GM19455 (cell line): ENCODE measurements at regions not wholly inside any gene's neighbourhood (a gene's known extent, or its start where the extent isn't known, plus 50 kb on each side); places are given as distances from the start of the nearest gene placed in this dataset.

Experiments
- ATAC-seq: cut with Tn5 transposase; IDR thresholded peaks from one replicate; pipeline ENCODE4 v1.9.1; 2021; ENCODE audit not compliant: unreplicated experiment

DNA sequence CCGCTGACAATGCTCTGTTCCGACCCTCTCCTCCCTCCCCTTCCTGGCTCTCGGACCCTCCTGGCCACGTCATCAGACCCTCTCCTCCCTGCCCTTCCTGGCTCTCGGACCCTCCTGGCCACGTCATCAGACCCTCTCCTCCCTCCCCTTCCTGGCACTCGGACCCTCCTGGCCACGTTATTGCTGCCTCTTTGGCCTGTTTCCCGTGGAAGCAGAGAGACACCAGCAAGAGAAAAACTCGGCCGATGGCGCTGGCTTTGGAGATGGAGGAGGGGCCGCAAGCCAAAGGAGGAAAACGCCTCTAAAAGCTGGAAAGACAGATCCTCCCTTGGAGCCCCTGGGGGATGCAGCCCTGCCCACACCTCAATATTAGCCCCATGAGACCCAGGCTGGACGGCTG is 463.3 kb downstream of the BRD1 start:
- no peak for ATAC-seq

DNA sequence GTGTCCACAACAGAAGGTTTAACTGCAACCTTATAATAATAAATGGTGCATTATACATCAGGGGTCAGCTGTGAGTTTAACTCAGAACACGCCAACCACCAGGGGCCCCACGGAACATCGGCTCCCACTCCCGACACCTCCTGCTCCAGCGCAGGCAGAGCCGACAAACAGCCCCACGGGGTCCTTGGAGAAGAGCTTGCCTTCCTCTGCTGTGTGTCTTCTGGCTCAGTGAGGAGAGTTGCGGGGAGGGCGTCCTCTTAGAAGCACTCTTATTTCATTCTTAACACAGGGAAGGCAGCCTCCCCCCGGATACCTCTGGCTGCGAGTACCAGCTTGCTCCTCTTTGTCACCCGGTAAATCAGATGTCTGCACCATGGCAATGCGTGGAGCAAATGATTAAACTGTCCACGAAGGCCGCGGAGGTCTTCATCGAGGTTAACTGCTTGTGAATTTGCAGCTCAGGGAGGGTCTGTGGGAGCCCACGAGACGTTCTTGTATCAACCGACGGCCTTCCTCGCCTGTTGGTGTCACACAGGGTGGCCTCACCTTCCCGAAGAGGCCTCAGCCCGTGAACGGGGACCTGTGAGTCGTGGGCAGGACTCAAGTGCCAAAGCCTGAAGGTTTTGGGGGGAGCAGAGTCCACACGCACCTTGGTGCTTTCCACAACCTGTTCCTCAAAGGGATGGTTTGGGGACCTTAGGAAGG is 464.0 kb downstream of the BRD1 start:
- no peak for ATAC-seq

DNA sequence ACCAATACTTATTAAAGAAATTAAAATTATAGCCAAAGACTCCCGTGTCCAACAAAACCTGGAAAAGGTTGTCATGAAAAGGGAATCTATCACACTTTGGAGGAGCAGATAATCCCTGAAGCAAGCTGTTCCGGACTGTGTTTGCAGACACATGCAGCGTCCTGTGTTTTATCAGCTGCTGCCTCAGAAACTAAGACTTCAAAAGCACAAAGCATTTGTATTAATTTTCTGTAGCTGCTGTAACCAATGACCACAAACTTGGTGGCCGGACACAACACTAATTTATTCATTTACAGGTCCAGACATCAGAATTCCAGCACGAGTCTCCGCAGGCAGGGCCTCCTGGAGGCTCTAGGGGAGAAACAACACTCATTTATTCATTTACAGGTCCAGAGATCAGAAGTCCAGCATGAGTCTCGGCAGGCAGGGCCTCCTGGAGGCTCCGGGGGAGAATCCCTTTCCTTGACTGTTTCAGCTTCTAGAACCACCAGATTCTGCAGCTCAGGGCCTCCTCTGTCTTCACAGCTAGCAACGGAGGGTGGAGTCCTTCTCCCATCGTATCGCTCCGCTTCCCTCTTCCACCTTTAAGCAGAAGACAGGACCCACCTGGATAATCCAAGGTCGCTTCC is 465.3 kb downstream of the BRD1 start:
- ATAC-seq = no peak

DNA sequence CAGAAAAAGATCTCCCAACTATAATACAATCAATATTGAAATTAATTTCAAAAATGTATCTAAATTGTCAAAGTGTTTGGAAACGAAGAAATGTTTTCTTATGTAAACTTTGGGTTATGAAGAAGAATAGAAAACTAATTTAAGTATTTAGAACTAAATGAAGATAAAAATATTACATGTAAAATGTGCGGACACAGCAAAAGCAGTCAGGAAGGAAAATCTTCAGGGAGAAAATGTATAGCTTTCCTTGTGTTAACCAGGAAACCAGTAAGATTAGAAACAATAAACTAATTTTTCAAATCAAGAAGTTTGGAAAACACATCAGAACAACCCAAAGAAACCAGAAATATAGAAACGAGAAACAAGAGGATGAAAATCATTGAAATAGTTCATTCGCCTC is 466.5 kb downstream of the BRD1 start:
- no peak for ATAC-seq

DNA sequence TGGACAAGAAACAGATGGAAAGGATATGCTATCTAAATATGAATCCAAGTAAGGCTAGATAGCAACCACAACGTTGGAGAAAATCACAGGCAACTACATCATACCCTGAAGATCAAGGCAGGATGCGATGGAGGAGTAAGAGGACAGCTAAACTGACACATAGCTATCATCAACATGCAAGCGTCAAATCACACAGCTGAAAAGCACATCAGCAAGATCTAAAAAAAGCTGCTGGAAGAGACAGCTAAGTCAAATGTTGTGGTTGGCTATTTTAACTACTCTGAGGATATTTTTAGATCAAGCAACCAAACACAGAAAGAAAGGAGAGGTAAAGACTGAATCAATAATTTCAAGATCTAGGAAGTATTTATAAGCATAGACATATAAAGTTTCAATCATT is 466.9 kb downstream of the BRD1 start:
- no peak for ATAC-seq

DNA sequence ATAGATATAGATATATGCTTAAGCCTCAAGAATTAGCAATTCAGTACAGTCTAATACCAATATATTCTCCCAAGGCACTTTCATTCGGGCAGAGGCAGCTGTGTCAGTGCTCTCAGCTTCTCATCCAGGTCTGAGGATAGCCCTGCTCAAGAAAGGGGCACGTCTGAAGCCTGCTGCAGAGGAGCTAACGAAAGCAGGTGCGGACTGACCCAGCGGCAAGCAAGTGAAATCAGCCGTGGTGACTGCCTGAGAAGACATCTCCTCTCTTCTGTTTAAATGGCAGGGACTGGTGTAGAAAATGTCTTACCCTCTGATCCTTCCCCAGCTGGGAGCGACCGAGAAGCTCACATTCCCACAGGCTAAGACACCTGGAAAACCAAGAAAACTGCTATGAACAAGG is 468.6 kb downstream of the BRD1 start:
- ATAC-seq = no peak

DNA sequence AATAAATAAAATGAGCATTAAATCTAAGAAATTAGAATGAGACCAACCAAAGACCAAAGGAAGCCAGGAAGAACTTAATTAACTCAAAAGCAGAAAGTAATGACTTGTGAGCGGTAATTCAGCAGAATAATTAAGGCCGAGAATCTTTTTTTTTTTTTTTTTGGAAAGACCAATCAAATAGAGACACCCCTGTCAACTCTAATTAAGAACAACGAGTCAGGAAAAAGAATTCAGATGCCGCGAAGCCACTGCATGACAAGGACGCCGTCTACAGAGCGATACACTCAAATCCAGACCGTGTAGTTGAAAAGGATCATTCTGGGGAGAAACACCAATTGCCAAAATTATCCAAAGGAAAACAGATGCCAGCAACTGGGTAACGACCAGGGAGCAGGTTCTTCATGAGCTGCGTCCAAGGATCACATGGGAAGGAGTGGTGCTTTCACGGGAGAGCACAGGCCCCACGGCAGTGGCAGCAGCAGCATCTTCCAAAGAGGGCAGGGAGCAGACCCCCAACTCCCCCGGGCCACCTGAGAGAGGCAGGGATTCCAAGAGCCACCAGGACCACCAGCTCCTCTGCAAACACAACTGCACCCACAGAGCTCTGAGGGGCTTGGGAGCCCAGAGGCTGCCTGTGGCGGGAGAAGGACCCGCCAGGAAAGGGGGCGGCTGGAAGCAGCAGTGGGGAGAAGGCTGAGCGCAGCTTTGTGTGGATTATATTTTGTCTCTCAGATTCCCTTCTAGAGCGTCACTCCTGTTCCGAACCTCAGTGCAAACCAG is 469.8 kb downstream of the BRD1 start:
- no peak for ATAC-seq

DNA sequence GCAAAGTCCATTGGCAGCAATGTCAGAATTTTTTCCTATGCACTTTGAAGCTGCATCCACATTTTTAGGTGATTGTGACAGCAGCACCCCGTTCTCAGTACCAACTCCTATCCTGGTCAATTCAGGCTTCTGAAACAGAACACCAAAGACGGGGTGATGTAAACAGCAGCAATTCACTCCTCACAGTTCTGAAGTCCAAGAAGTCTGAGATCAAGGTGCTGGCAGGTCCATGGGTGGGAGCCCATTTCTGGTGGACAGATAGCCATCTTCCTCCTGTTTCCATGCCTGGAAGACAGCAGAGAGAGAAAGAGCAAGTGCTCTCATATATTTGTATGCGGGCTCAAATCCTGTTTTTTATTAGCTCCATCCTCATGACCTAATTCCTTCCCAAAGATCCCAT is 471.2 kb downstream of the BRD1 start:
- no peak for ATAC-seq

DNA sequence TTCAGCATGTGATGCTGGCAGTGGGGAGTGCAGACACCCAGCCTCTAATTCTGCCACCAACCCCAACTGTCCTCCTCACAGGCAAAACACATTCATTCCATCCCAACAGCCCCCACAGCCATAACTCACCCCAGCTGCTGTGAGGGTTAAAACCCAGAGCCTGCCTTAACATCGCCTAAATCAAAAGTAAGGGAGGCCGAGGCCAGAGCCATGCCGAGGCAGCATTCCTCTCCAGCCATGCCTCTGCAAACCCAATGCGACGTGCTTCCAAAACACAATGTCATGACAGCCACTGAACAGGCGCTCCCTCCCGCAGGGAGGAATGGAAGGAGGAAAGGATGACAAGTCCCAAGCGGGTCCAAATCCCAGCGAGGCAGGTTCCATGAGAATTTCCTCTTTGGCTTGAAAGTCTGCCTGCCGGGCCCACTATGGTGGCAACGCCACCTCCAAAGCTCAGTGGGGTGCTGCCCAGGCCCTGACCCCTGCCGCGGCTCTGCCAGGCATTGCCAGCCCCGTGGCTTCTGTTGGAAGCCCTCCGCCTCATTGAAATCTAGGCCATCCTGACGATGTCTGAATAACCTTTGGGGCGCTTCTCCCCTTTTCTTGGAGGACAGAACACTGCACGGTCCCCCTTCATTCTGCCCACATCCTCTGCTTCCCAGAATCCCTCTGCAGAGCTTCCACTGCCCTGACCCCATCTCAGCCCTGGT is 472.3 kb downstream of the BRD1 start:
- no peak for ATAC-seq

DNA sequence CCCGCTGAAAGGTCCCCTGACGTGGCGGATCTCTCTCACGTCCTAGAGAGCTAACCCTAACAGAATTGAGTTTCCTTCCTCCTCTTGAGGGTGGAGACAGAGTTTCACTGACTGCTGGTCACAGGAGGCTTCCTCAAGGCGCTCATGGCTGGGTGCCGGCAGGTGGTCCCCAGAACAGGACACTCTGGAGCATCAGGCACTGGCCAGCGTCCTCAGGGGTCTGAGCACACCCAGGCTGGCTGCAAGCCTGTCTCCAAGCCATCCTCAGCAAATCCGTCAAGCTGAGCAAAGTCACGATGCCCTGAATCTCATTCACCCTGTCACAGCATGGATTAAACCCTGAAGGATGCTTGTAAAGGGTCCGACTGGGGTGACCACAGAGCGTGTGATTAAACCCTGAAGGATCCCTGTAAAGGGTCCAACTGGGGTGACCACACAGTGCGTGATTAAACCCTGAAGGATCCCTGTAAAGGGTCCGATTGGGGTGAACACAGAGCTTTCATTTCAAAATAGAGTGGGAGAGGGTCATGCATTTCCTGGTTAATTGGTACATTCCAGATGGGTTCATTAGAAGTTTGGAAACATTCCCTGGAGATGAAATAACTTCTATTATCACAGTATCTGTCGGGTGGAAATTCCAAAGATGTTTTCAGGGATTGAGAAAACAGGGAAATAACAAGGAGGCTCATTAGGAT is 473.0 kb downstream of the BRD1 start:
- ATAC-seq = no peak

DNA sequence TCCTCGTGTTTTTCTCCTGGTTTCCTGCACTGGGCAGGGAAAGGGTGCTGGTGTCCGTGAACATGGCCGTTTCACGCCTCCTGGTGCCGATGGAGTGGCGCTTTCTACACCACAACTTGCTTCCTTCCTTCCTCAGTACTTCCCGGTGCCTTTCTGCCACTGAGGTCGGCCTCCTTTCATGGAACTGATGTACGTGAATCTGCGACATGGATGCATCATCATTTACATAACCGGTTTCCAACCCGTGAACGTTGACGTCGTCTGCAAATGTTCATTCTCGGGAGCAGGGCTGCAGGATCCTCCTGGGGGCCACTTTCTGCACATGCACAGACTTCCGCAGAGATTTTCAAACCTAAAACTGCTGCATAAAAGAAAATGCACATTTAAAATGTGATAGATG is 474.4 kb downstream of the BRD1 start:
- ATAC-seq = no peak

DNA sequence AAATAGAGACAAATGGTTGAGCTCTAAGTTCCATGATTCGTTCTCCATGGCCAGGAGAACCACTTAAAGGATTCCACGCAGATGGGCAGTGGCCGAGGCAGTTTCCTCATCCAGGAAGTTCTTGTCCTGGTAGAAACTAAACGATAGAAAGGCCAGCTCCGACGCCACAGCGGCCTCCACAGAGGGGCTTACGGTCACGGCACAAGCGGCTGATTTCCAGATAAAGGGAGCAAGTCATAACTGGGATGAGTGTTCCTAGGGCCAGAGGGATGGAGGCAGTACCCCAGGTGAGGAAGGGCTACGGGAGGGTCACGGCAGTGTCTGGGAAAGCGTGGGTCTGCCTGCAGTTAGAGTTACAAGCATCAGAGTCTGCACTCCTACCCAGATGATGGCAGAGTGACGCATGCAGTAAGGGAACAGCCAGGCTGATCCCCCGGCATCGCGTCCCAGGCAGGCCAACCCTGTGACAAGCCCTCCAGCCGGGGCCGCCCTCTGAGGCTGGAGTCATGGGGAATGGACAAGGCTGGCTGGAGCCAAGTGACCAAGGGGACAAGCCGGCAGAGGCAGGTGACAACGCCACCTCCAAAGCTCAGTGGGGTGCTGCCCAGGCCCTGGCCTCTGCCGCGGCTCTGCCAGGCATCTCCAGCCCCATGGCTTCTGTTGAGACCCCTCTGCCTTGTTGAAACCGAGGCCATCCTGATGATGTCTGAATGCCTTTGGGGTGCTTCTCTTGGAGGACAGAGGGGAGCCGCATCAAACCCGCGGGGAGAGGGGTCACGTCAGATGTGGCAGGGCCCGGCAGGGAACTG is 475.1 kb downstream of the BRD1 start:
- ATAC-seq = no peak

DNA sequence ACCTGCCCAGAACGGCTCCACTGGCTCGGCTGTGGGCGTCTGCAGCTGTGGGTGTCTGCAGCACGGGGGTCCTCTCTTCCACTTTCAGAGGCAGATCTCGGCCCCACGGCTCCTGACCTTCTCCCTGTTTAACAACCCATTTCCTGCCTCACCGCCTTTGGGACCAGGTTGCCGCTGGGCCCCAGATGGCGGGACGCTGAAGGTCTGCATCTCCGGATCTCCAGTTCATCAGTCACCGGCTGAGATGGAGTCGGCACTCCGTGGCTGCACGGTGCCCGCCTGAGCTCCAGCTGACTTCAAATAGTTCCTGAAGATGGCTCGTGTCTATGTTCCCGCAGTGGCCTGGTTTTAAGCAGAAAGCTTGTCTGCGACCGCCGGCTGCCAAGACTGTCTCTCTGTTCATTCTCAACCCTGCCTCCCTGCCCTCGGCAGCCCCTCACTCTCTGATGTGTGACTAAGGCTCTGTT is 475.9 kb downstream of the BRD1 start:
- ATAC-seq = no peak

DNA sequence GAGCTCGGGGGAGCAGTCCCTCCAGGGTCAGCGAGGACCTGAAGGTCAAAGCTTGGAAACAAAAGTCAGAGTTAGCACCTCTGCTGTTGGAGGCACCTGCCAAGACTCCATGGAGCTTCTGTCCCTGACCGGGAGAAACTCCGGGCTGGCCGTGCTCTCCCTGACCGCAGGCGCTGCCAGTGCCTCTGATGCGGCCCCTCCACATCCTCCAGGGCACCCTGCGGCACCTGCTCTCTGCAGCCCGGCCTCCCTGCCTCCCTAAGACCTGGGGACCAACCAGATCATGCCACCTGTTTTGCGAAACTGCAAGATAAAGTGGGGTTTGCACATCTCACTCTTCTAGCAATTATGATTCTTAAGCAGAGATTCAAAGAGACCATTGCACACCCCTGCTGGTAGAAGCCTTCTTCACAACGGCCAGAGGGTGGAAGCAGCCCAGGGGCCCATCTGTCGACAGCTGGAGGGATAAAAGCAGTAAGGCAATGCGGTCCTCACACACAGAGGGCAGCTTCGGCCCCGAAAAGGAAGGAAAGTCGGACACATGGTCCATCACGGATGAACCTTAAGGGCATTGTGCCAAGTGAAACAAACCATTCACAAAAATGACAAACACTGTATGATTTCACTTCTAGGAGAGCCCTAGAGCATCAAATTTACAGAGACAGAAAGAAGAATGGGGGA is 477.1 kb downstream of the BRD1 start:
- no peak for ATAC-seq

DNA sequence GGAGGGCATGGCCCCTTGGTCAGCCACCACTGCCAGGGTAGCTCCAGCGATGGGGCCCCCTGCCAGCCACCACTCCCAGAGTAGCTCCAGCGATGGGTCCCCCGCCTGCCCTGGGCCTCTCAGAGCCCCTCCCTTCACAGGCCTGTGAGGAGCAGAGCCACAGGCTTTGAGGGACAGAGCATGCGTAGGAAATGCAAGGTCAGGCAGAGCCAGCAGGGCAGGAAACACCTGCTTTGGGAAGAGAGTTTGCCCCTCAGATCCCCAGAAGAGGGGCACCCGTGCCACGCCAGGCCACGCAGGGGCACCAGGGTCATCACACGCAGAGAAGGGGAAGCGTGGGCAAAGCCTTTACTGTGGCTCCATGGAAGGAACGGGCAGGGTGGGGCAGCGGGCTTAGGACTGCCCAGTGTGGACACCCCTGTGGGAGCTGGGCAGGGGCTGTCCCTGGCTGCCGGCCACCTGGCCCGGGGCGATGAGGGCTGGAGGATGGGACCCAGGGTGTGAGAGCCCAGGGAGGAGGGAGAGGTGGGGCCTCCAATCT is 477.8 kb downstream of the BRD1 start:
- no peak for ATAC-seq

DNA sequence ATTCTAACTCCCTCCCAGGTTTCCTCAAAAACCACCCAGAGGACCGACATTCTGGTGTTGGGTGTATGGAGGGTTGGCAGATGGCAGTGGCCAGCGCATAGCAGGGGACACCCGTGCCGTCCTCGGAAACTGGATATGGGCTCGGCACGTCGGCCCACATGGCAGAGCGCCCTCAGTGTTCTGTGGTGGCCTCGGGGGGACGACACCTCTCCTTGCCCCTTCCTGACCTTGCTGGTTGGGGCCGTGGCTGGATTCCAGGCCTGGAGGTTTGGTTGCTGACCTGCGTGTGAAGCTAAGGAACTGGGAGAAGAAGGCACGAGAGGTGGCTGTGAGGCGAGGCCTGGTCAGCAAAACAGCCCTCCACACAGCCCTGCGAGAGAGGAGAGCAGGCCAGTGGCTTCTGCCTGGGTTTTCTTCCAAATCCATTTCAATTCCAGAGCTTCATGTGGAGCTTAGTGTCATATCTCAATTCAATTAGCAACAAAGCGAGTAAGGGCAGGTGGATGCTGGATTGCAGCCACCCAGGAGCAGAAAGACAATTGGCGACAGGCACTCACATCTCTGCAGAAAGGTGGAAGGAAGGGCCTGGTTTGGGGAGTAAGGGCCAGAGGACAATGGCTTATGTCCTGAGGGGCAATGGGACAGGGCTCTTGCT is 478.4 kb downstream of the BRD1 start:
- ATAC-seq = no peak

DNA sequence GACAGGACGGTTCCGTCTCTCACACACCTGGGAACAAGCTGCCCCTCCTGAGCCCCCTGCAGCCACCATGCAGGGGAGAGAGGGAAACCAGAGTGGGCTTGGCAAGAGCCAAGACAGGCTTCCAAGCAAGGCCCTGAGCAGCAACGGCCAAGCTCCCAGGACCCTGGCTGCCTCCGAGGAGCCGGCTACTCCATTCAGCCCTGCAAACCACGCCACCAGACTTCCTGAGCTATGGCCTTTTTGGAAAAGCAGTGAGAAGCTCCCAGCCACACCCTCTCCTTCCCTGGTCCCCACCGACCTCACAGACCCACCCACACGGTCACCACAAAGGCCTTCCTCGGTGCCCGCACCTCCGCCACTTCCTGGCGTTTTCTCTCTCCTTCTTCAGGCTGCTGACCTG is 479.0 kb downstream of the BRD1 start:
- no peak for ATAC-seq

DNA sequence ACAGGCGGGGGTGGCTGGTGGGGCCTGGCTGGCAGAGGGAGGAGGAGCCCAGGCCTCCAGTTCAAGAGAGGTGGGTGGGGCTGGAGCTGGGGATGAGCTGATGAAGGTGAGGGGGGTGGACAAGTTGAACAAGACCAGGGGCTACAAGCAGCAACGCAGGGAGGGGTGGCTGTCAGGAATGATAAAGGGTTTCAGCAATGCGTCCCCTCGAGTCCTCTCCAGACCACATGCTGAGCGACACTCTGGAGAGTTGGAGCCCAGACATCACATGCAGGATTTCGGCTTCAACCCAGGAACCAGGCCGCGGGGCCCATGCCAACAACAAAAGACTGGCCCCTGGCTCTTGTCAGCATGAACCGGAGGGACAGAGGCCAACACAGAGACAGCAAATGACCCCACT is 480.3 kb downstream of the BRD1 start:
- ATAC-seq = no peak

DNA sequence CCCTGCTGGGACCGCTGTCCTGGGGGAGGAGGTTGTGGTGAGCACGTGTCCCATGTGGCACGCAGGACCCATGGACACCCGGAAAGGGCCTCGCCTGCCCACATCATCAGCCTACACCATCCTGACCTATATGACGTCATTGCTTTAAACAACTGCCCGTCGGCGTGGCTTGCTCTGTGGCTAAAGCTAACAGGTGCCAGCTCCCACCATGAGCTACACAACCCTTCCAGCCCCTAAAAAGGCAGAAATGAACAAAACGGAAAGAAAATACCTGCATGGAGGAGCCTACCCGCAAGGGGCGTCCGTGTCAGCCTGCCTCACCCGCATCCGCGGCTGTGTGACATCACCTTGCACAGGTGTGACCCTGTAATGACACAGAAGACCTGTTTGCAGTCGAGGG is 481.8 kb downstream of the BRD1 start:
- ATAC-seq = no peak
